Loucy (cell line): ENCODE measurements at regions not wholly inside any gene's neighbourhood (a gene's known extent, or its start where the extent isn't known, plus 50 kb on each side); places are given as distances from the start of the nearest gene placed in this dataset.

Source experiments
- H2AFZ ChIP-seq: fragments of 200-600 bp; sonication (generic); 2 replicates; pipeline ENCODE4 v1.6.0; 2016; ENCODE audit warnings: antibody characterized with exemption, mild to moderate bottlenecking, low read length, moderate library complexity
- H3F3A ChIP-seq: fragments of 200-600 bp; 2 replicates; pipeline ENCODE4 v1.6.0; 2016; ENCODE audit warnings: antibody characterized with exemption, low read depth, mild to moderate bottlenecking
- H3K27me3 ChIP-seq: fragments of 200-600 bp; sonication (generic); 2 replicates; pipeline ENCODE4 v1.6.1; 2014; ENCODE audit warnings: low read length, mild to moderate bottlenecking; ENCODE audit not compliant: insufficient read depth, poor library complexity, severe bottlenecking
- H3K36me3 ChIP-seq: fragments of 200-600 bp; sonication (generic); 2 replicates; pipeline ENCODE4 v1.6.1; 2016; ENCODE audit warnings: low read length; ENCODE audit not compliant: insufficient read depth
- H3K4me1 ChIP-seq: fragments of 200-600 bp; sonication (generic); 2 replicates; pipeline ENCODE4 v1.5.1; 2014; ENCODE audit warnings: low read length, mild to moderate bottlenecking; ENCODE audit not compliant: insufficient read depth, poor library complexity, severe bottlenecking
- H3K4me2 ChIP-seq: fragments of 200-600 bp; sonication (generic); 2 replicates; pipeline ENCODE4 v1.6.0; 2014; ENCODE audit warnings: antibody characterized with exemption, low read length, low read depth, mild to moderate bottlenecking; ENCODE audit not compliant: poor library complexity, severe bottlenecking
- H3K4me3 ChIP-seq: fragments of 200-600 bp; sonication (generic); 2 replicates; pipeline ENCODE4 v1.5.1; 2014; ENCODE audit warnings: low read length, mild to moderate bottlenecking, mixed read lengths; ENCODE audit not compliant: poor library complexity, severe bottlenecking
- H3K79me2 ChIP-seq: fragments of 200-600 bp; sonication (generic); 2 replicates; pipeline ENCODE4 v1.6.1; 2014; ENCODE audit warnings: low read length; ENCODE audit not compliant: insufficient read depth
- H3K9ac ChIP-seq: fragments of 200-600 bp; sonication (generic); 2 replicates; pipeline ENCODE4 v1.6.0; 2014; ENCODE audit warnings: mild to moderate bottlenecking, low read depth, low read length, moderate library complexity; ENCODE audit not compliant: poor library complexity, severe bottlenecking
- H3K9me2 ChIP-seq: fragments of 200-600 bp; sonication (generic); replicated peaks from 2 replicates; pipeline ENCODE4 v1.6.1; 2016; ENCODE audit warnings: low read depth, low read length, mixed read lengths
- H3K9me3 ChIP-seq: fragments of 200-600 bp; sonication (generic); 2 replicates; pipeline ENCODE4 v1.6.1; 2014; ENCODE audit warnings: mild to moderate bottlenecking, antibody characterized with exemption, low read length, low read depth; ENCODE audit not compliant: insufficient read depth
- H4K20me1 ChIP-seq: fragments of 200-600 bp; sonication (generic); 2 replicates; pipeline ENCODE4 v1.6.0; 2014; ENCODE audit warnings: antibody characterized with exemption, low read length, mild to moderate bottlenecking; ENCODE audit not compliant: insufficient read depth, poor library complexity, severe bottlenecking
- CTCF ChIP-seq: fragments of 200-600 bp; sonication (generic); conservative IDR thresholded peaks from 2 replicates; pipeline ENCODE4 v1.5.1; 2014; ENCODE audit warnings: mild to moderate bottlenecking, antibody characterized with exemption, low read length
- EZH2phosphoT487 ChIP-seq: fragments of 200-600 bp; IDR thresholded peaks from 2 replicates; pipeline ENCODE4 v1.6.1; 2018; ENCODE audit warnings: antibody characterized with exemption, mild to moderate bottlenecking, moderate library complexity, borderline replicate concordance

- Histone ChIP-seq H3K9me2 (no peaks in the 10 kb centered on the region), H3K4me3 (no peak overlapping the region), H3K36me3 (no peaks in the 10 kb centered on the region), H3K4me2 (no peak overlapping the region), H4K20me1 (no peaks in the 10 kb centered on the region), H3K9me3 (no peaks in the 10 kb centered on the region), H3K27me3 (no peaks in the 10 kb centered on the region), H3F3A (no peaks in the 10 kb centered on the region), H3K4me1 (no peaks in the 10 kb centered on the region), H3K9ac (no peak overlapping the region), H3K79me2 (no peaks in the 10 kb centered on the region), H2AFZ (no peak overlapping the region)
- TF ChIP-seq CTCF (no peak), EZH2phosphoT487 (no peak)
Observed at GRCh38 chr5:167336161-167336560, 955.3 kb upstream of the WWC1 start.

- no peak overlapping the region for H3K9ac ChIP-seq
- no peak overlapping the region for H3K4me2 ChIP-seq
- no peak overlapping the region for H2AFZ ChIP-seq
- no peaks in the 10 kb centered on the region for H3F3A ChIP-seq
- no peak overlapping the region for H3K4me3 ChIP-seq
- no peaks in the 10 kb centered on the region for H3K27me3 ChIP-seq
- H3K9me3 ChIP-seq, result no peaks in the 10 kb centered on the region
- H3K9me2 ChIP-seq, result no peaks in the 10 kb centered on the region
- no peaks in the 10 kb centered on the region for H3K4me1 ChIP-seq
- H3K79me2 ChIP-seq, result no peaks in the 10 kb centered on the region
- H4K20me1 ChIP-seq, result no peaks in the 10 kb centered on the region
- TF ChIP-seq CTCF, result no peak
- TF ChIP-seq EZH2phosphoT487, result no peak
- no peaks in the 10 kb centered on the region for H3K36me3 ChIP-seq
Observed at GRCh38 chr5:167339205-167339604, 952.2 kb upstream of the WWC1 start.

- Histone ChIP-seq H3K4me1 (no peaks in the 10 kb centered on the region), H3K4me2 (no peak overlapping the region)
Observed at GRCh38 chr5:167346461-167346860, 945.0 kb upstream of the WWC1 start.

More at GRCh38 chr5:167346461-167346860, 945.0 kb upstream of the WWC1 start:
- H3K4me3 ChIP-seq, result no peak overlapping the region
- no peaks in the 10 kb centered on the region for H3K36me3 ChIP-seq
- H3K9me3 ChIP-seq, result no peaks in the 10 kb centered on the region
- no peaks in the 10 kb centered on the region for H3F3A ChIP-seq
- no peaks in the 10 kb centered on the region for H4K20me1 ChIP-seq
- no peaks in the 10 kb centered on the region for H3K27me3 ChIP-seq
- no peaks in the 10 kb centered on the region for H3K9me2 ChIP-seq
- H2AFZ ChIP-seq, result no peak overlapping the region
- H3K9ac ChIP-seq, result no peak overlapping the region
- H3K79me2 ChIP-seq, result no peaks in the 10 kb centered on the region
- TF ChIP-seq CTCF (no peak), EZH2phosphoT487 (no peak)
